HL-60 (cell line): ENCODE measurements at regions not wholly inside any gene's neighbourhood (a gene's known extent, or its start where the extent isn't known, plus 50 kb on each side); places are given as distances from the start of the nearest gene placed in this dataset.

Experiments used
- DNase-seq, 2 experiments: peaks; one replicate each; pipeline ENCODE4 v3.0.0-alpha.2; 2010 to 2020; ENCODE audit warnings: low read depth in 1 of 2, low spot score in 1 of 2
- H3K27ac ChIP-seq: fragments of 250-450 bp; sonication (Bioruptor Pico); replicated peaks from 2 replicates; pipeline ENCODE4 v1.5.1; 2020; ENCODE audit warnings: mild to moderate bottlenecking, moderate library complexity
- H3K27me3 ChIP-seq: fragments of 250-450 bp; sonication (Bioruptor Pico); 2 replicates; pipeline ENCODE4 v1.5.1; 2021; ENCODE audit warnings: mild to moderate bottlenecking, moderate library complexity; ENCODE audit not compliant: insufficient read depth, poor library complexity, severe bottlenecking
- H3K4me3 ChIP-seq: replicated peaks from 2 replicates; pipeline ENCODE4 v1.5.1; 2011; ENCODE audit warnings: mild to moderate bottlenecking, control low read depth, low read length; ENCODE audit not compliant: insufficient read depth
- GABPA ChIP-seq: IDR thresholded peaks from 2 replicates; pipeline ENCODE4 v1.6.1; 2012; ENCODE audit warnings: low read depth
- POLR2AphosphoS5 ChIP-seq: IDR thresholded peaks from 2 replicates; pipeline ENCODE4 v1.6.1; 2012; ENCODE audit warnings: low read depth
- SPI1 ChIP-seq: IDR thresholded peaks from 2 replicates; pipeline ENCODE4 v1.6.1; 2012; ENCODE audit warnings: low read depth, mild to moderate bottlenecking, borderline replicate concordance
- TF ChIP-seq, protein P1 (sequence below): IDR thresholded peaks from 2 replicates; pipeline ENCODE4 v1.6.1; 2012; ENCODE audit warnings: low read depth; ENCODE audit not compliant: insufficient replicate concordance
- TF ChIP-seq, protein P2 (sequence below): IDR thresholded peaks from one replicate; pipeline ENCODE4 v1.5.1; 2011; ENCODE audit warnings: low read length, control low read depth, inconsistent platforms; ENCODE audit not compliant: insufficient read depth

DNA sequence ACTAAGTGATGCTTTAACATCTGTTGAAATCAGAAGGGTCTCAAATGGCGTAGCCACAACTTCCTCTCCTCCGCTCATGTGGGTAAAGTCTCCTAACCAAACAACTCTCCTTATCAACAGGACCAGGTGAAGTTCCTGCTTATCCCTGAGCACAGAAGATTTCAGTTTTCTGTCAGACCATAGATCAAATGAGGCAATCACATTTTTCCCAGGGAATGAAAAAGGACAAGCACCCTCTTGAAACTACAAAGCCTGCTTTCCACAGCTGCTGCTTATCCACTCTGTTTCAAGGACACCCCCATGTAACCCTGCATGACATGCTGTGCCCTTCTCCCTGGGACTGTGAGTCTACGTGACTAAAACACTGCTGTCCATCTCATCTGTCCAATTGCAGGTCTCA, 788.3 kb upstream of the SLITRK5 start:
- H3K4me3 ChIP-seq, result no peak overlapping the region
- no peaks in the 10 kb centered on the region for H3K27me3 ChIP-seq
- no peak for DNase-seq

DNA sequence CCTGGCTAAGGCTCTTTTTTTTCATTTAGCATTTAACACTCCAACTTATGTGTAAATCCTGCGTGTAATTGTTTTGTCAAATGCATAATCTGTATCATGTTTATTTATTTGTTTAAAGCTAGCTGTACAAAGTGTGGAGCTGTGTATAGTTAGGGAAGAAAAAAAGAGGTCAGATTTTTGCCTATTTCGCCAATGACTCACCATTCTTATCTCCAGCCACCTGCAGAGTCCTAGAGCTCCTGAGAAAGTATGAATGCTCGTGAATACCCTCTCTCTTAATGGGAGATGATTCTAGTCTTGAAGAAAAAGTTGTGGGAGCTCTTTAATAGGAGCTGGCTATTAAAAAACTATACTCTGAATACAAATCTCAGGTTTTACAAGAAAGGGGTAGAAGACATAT, 778.8 kb upstream of the SLITRK5 start:
- DNase-seq, result no peak
- H3K27ac ChIP-seq, result no peak overlapping the region
- TF ChIP-seq SPI1 (no peak), POLR2AphosphoS5 (no peak), GABPA (no peak)
- TF ChIP-seq, protein P1, sequence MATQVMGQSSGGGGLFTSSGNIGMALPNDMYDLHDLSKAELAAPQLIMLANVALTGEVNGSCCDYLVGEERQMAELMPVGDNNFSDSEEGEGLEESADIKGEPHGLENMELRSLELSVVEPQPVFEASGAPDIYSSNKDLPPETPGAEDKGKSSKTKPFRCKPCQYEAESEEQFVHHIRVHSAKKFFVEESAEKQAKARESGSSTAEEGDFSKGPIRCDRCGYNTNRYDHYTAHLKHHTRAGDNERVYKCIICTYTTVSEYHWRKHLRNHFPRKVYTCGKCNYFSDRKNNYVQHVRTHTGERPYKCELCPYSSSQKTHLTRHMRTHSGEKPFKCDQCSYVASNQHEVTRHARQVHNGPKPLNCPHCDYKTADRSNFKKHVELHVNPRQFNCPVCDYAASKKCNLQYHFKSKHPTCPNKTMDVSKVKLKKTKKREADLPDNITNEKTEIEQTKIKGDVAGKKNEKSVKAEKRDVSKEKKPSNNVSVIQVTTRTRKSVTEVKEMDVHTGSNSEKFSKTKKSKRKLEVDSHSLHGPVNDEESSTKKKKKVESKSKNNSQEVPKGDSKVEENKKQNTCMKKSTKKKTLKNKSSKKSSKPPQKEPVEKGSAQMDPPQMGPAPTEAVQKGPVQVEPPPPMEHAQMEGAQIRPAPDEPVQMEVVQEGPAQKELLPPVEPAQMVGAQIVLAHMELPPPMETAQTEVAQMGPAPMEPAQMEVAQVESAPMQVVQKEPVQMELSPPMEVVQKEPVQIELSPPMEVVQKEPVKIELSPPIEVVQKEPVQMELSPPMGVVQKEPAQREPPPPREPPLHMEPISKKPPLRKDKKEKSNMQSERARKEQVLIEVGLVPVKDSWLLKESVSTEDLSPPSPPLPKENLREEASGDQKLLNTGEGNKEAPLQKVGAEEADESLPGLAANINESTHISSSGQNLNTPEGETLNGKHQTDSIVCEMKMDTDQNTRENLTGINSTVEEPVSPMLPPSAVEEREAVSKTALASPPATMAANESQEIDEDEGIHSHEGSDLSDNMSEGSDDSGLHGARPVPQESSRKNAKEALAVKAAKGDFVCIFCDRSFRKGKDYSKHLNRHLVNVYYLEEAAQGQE, result no peak
- TF ChIP-seq, protein P2, sequence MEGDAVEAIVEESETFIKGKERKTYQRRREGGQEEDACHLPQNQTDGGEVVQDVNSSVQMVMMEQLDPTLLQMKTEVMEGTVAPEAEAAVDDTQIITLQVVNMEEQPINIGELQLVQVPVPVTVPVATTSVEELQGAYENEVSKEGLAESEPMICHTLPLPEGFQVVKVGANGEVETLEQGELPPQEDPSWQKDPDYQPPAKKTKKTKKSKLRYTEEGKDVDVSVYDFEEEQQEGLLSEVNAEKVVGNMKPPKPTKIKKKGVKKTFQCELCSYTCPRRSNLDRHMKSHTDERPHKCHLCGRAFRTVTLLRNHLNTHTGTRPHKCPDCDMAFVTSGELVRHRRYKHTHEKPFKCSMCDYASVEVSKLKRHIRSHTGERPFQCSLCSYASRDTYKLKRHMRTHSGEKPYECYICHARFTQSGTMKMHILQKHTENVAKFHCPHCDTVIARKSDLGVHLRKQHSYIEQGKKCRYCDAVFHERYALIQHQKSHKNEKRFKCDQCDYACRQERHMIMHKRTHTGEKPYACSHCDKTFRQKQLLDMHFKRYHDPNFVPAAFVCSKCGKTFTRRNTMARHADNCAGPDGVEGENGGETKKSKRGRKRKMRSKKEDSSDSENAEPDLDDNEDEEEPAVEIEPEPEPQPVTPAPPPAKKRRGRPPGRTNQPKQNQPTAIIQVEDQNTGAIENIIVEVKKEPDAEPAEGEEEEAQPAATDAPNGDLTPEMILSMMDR, result no peak

More for the DNA sequence above, 788.3 kb upstream of the SLITRK5 start:
- no peak for TF ChIP-seq SPI1
- TF ChIP-seq, protein P1, result no peak
- no peak for TF ChIP-seq POLR2AphosphoS5
- TF ChIP-seq, protein P2, result no peak
- TF ChIP-seq GABPA, result no peak
- H3K27ac ChIP-seq, result no peak overlapping the region

DNA sequence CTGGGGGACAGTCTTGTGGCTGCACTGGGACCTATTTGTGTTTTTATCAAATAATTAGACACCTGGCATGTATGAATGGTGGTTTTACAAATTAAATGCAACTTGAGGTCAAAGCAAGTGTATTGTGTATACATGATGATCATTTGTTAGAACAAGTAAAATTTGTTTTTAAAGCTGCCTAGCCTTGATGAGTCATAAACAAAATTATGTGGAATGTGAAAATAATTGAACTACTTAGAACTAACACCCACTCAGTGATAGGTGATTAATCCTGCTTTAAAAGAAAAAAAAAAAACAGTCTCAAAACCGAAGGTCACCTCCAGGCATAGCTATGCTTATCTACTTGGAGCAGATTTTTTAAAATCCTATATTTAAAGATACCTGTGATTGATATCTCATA, 770.3 kb upstream of the SLITRK5 start:
- H3K4me3 ChIP-seq, result no peak overlapping the region
- no peak for TF ChIP-seq POLR2AphosphoS5
- no peak for TF ChIP-seq SPI1
- TF ChIP-seq GABPA, result no peak
- TF ChIP-seq, protein P1, result no peak
- TF ChIP-seq, protein P2, result no peak
- H3K27me3 ChIP-seq, result no peaks in the 10 kb centered on the region
- DNase-seq, result no peak
- H3K27ac ChIP-seq, result no peak overlapping the region

More for the DNA sequence above, 778.8 kb upstream of the SLITRK5 start:
- Histone ChIP-seq H3K27me3 (no peaks in the 10 kb centered on the region), H3K4me3 (no peak overlapping the region)
